ENCODE measurements at regions not wholly inside any gene's neighbourhood (a gene's known extent, or its start where the extent isn't known, plus 50 kb on each side); places are given as distances from the start of the nearest gene placed in this dataset.
"Not testable (repeated sequence)": the region's sequence is repeated elsewhere in the genome, so short reads cannot be mapped to it uniquely, and the experiment has no call there.

GRCh38 chr1:146710838-146711521 lies 227.1 kb upstream of the NBPF12 start:
- H3K79me2 ChIP-seq (ENCODE audit: low read depth); H3K27me3 ChIP-seq (ENCODE audit: insufficient read depth, low read depth); H3K4me3 ChIP-seq; H2AFZ ChIP-seq; H3K36me3 ChIP-seq (ENCODE audit: low read depth); H3F3A ChIP-seq (ENCODE audit: insufficient read depth, low read depth); H4K20me1 ChIP-seq (ENCODE audit: insufficient read depth); H3K4me1 ChIP-seq (replicated peaks; ENCODE audit: insufficient read depth); POLR2A ChIA-PET (ENCODE audit: unreplicated experiment); H3K4me2 ChIP-seq; H3K9me2 ChIP-seq (ENCODE audit: insufficient read depth); BruUV-seq (replicated peaks); H3K9me3 ChIP-seq (ENCODE audit: insufficient read depth, low read depth); H3K27ac ChIP-seq; intact Hi-C loops (cut with micrococcal nuclease; ENCODE audit: unreplicated experiment); CTCF ChIA-PET: not testable (repeated sequence)
- DNase-seq: peak; percentile 12 to 39
- TF ChIP-seq CTCF (conservative IDR thresholded peaks at IDR 0.05): peak; percentile 62

- H3K9me3 ChIP-seq (ENCODE audit: insufficient read depth, low read depth); H2AFZ ChIP-seq; H4K20me1 ChIP-seq (ENCODE audit: insufficient read depth); BruUV-seq (replicated peaks); H3K27ac ChIP-seq; CTCF ChIA-PET; H3K27me3 ChIP-seq (ENCODE audit: insufficient read depth, low read depth); H3K4me3 ChIP-seq; H3K36me3 ChIP-seq (ENCODE audit: low read depth); POLR2A ChIA-PET (ENCODE audit: unreplicated experiment); H3F3A ChIP-seq (ENCODE audit: insufficient read depth, low read depth); DNase-seq; H3K79me2 ChIP-seq (ENCODE audit: low read depth); H3K4me1 ChIP-seq (replicated peaks; ENCODE audit: insufficient read depth); H3K9me2 ChIP-seq (ENCODE audit: insufficient read depth); H3K4me2 ChIP-seq; intact Hi-C loops (cut with micrococcal nuclease; ENCODE audit: unreplicated experiment): not testable (repeated sequence)
Measured at GRCh38 chr1:146709302-146709701, 228.8 kb upstream of the NBPF12 start.

- intact Hi-C loops (cut with micrococcal nuclease; ENCODE audit: unreplicated experiment); H3K27ac ChIP-seq: not testable (repeated sequence)
Measured at GRCh38 chr1:146704162-146704724, 233.9 kb upstream of the NBPF12 start.

DNA sequence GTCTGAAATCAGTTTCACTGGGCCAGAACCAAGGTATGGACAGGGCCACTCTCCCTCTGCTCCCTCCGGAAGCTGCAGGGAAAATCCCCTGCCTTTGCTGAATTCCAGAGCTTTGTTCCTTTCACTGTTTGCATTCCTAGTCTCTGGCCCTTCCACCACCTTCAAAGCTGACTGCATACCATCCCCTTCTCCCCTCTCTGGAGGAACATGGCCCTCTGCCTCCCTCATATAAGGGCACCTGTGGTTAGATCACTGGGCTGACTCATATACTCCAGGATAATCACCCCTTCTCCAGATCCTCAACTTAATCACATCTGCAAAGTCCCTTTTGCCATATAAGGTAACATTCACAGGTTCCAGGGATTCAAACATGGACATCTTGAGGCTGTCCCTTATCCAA lies 236.8 kb upstream of the NBPF12 start:
- H3K79me2 ChIP-seq (ENCODE audit: low read depth); CTCF ChIA-PET; H3K4me2 ChIP-seq; H4K20me1 ChIP-seq (ENCODE audit: insufficient read depth); H3K36me3 ChIP-seq (ENCODE audit: low read depth); H3F3A ChIP-seq (ENCODE audit: insufficient read depth, low read depth); H2AFZ ChIP-seq; H3K9me3 ChIP-seq (ENCODE audit: insufficient read depth, low read depth); POLR2A ChIA-PET (ENCODE audit: unreplicated experiment); H3K4me1 ChIP-seq (replicated peaks; ENCODE audit: insufficient read depth); BruUV-seq (replicated peaks); intact Hi-C loops (cut with micrococcal nuclease; ENCODE audit: unreplicated experiment); H3K9me2 ChIP-seq (ENCODE audit: insufficient read depth); H3K27ac ChIP-seq; H3K27me3 ChIP-seq (ENCODE audit: insufficient read depth, low read depth); H3K4me3 ChIP-seq: not testable (repeated sequence)
- peak; percentile 50 to 52 for DNase-seq

More at GRCh38 chr1:146704162-146704724, 233.9 kb upstream of the NBPF12 start:
- POLR2A ChIA-PET (ENCODE audit: unreplicated experiment); H3K4me1 ChIP-seq (replicated peaks; ENCODE audit: insufficient read depth); H3K4me3 ChIP-seq; H4K20me1 ChIP-seq (ENCODE audit: insufficient read depth); H3K36me3 ChIP-seq (ENCODE audit: low read depth); H3K9me2 ChIP-seq (ENCODE audit: insufficient read depth); DNase-seq; H3K27me3 ChIP-seq (ENCODE audit: insufficient read depth, low read depth); H2AFZ ChIP-seq; H3K9me3 ChIP-seq (ENCODE audit: insufficient read depth, low read depth); BruUV-seq (replicated peaks); H3F3A ChIP-seq (ENCODE audit: insufficient read depth, low read depth); H3K79me2 ChIP-seq (ENCODE audit: low read depth); CTCF ChIA-PET; H3K4me2 ChIP-seq: not testable (repeated sequence)

GRCh38 chr1:146695388-146695787 lies 242.7 kb upstream of the NBPF12 start:
- BruUV-seq (replicated peaks); DNase-seq; H3K36me3 ChIP-seq (ENCODE audit: low read depth); H3K27ac ChIP-seq; H4K20me1 ChIP-seq (ENCODE audit: insufficient read depth); H3K4me1 ChIP-seq (replicated peaks; ENCODE audit: insufficient read depth); H3K4me3 ChIP-seq; H3K27me3 ChIP-seq (ENCODE audit: insufficient read depth, low read depth); H3K79me2 ChIP-seq (ENCODE audit: low read depth); H2AFZ ChIP-seq; H3K9me3 ChIP-seq (ENCODE audit: insufficient read depth, low read depth); intact Hi-C loops (cut with micrococcal nuclease; ENCODE audit: unreplicated experiment); POLR2A ChIA-PET (ENCODE audit: unreplicated experiment); H3K9me2 ChIP-seq (ENCODE audit: insufficient read depth); CTCF ChIA-PET; H3K4me2 ChIP-seq; H3F3A ChIP-seq (ENCODE audit: insufficient read depth, low read depth): not testable (repeated sequence)

DNA sequence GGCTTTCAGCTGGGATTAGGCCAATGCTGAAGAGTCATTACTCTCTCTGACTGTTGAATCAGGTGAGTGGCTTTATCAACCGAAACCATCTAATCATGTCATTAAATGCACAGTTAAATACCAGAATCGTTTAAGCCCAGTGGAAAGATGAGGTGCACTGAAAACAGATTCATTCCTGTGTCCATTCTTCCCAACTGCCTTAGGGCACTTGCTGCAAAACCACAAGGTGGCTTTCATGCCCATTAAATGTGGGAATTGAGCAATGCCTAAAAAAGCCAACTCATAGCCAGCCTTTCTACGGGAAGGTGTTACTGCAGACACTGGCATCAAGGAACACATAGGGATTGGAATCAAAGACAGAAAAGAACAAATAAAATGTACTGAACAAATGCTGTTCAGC lies 246.3 kb upstream of the NBPF12 start:
- H3K36me3 ChIP-seq (ENCODE audit: low read depth); H3K4me2 ChIP-seq; POLR2A ChIA-PET (ENCODE audit: unreplicated experiment); CTCF ChIA-PET; H3F3A ChIP-seq (ENCODE audit: insufficient read depth, low read depth); H2AFZ ChIP-seq; intact Hi-C loops (cut with micrococcal nuclease; ENCODE audit: unreplicated experiment); H3K27me3 ChIP-seq (ENCODE audit: insufficient read depth, low read depth); H3K9me3 ChIP-seq (ENCODE audit: insufficient read depth, low read depth); H3K9me2 ChIP-seq (ENCODE audit: insufficient read depth); H3K4me1 ChIP-seq (replicated peaks; ENCODE audit: insufficient read depth); H3K27ac ChIP-seq; BruUV-seq (replicated peaks); H4K20me1 ChIP-seq (ENCODE audit: insufficient read depth); H3K79me2 ChIP-seq (ENCODE audit: low read depth); H3K4me3 ChIP-seq: not testable (repeated sequence)
- DNase-seq: peak in 1 of 2 experiments; percentile 39

DNA sequence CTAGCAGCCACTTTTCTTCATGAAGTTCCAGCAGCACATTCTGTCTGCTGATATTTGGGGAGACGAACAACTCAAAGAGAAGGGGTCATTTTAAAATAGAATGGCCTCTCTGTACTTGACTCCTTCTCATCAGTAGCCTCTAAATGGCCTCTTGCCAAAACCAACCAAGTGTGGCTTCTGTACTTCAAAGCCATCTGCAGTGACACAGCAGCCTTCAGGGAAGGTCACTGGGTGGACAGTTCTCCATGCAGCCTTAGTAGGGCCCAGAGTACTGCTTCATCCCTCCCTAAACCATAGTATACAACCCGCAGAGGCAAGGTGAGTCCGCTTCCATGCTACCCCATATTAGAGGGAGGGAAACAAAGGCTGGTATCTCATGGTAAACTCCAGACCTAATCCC lies 249.2 kb upstream of the NBPF12 start:
- H4K20me1 ChIP-seq (ENCODE audit: insufficient read depth); H3K79me2 ChIP-seq (ENCODE audit: low read depth); H3K9me3 ChIP-seq (ENCODE audit: insufficient read depth, low read depth); CTCF ChIA-PET; POLR2A ChIA-PET (ENCODE audit: unreplicated experiment); DNase-seq; H3F3A ChIP-seq (ENCODE audit: insufficient read depth, low read depth); H3K9me2 ChIP-seq (ENCODE audit: insufficient read depth); H3K27me3 ChIP-seq (ENCODE audit: insufficient read depth, low read depth); H2AFZ ChIP-seq; H3K4me3 ChIP-seq; H3K4me1 ChIP-seq (replicated peaks; ENCODE audit: insufficient read depth); H3K4me2 ChIP-seq; BruUV-seq (replicated peaks); H3K36me3 ChIP-seq (ENCODE audit: low read depth); H3K27ac ChIP-seq; intact Hi-C loops (cut with micrococcal nuclease; ENCODE audit: unreplicated experiment): not testable (repeated sequence)
